Jurkat, Clone E6-1 (cell line): ENCODE measurements at regions not wholly inside any gene's neighbourhood (a gene's known extent, or its start where the extent isn't known, plus 50 kb on each side); places are given as distances from the start of the nearest gene placed in this dataset.
"Not testable (repeated sequence)": the region's sequence is repeated elsewhere in the genome, so short reads cannot be mapped to it uniquely, and the experiment has no call there.

ENCODE experiments used
- DNase-seq: peaks from one replicate; pipeline ENCODE4 v3.0.0-alpha.2; 2011; ENCODE audit warnings: low read depth, low spot score
- H3K4me3 ChIP-seq: 2 replicates; pipeline ENCODE4 v1.5.1; 2011; ENCODE audit warnings: mild to moderate bottlenecking, low read length, control low read depth, moderate library complexity

GRCh38 chr1:169025412-169025811 is 81.1 kb upstream of the ATP1B1 start:
- no peak for DNase-seq
- no peak overlapping the region for H3K4me3 ChIP-seq

DNA sequence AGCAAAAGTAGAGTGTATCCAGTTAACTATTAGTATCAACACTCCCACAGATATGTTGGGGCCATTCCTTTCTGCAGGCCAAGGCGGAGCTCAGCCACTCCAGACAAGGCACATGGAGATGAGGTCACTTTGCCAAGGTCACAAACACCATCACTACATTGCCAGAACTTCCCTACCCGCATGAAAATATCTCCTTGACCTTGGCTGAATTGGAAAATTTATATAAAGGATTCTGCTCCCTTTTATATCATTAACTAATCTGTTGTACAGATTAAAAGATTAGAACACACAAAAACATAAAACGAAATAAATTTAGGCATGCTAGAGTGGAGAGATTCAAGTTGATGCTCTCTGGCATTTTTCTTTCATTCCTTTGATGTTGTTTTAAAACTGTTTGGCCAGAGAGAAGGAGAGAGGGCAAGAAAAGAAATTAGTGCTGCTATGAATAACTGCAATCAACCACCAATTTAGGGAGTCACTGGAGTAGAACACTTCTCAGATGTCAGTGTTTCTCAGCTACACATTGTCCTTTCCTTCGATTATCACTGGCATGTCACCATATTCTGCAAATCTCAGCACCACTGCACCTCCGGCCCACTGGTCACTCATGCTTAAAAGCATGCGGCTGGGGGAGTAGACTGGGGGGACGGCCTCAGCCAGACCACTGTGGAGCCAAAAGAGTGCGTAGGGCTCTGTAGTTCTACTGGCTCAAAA is 78.7 kb upstream of the ATP1B1 start:
- no peak overlapping the region for H3K4me3 ChIP-seq
- no peak for DNase-seq

DNA sequence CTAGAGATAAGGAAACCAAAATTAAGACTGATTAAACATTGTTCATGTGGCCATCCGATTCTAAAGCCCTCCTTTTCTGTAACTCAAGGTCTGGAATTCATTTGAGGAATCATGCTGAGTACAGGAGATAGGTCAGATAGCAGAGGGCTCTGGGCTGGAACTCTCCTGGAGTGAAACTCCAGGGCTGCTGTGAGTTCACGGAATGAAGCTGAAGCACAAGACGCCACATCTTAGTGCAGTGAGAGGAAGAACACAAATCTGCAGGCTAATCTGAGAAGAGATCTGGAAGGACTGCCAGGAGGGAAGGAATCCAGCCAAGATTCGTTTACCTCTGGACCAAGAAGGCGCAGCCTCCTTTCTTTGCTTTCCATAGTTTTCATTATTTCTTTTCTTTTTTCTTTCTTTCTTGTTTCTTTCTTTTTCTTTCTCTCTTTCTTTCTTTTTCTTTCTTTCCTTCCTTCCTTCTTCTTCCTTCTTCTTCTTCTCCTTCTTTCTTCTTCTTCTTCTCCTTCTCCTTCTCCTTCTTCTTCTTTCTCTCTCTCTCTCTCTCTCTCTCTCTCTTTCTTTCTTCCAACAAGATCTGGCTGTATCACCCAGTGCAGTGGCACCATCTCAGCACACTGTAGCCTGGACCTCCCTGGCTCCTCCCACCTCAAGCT is 74.8 kb upstream of the ATP1B1 start:
- no peak for DNase-seq
- H3K4me3 ChIP-seq = no peak overlapping the region

DNA sequence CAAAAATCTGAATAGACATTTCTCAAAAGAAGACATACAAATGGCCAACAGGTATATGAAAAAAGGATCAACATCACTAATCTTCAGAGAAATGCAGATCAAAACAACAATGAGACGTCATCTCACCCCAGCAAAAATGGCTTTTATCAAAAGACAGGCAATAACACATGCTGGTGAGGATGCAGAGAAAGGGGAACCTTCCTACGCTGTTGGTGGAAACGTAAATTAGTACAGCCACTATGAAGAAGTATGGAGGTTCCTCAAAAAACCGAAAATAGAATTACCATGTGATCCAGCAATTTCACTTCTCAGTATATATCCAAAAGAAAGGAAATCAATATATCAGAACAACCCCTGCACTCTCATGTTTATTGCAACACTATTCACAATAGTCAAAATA is 65.1 kb upstream of the ATP1B1 start:
- no peak for DNase-seq
- no peak overlapping the region for H3K4me3 ChIP-seq

- H3K4me3 ChIP-seq = no peak overlapping the region
- DNase-seq = no peak
These were observed 64.1 kb upstream of the ATP1B1 start for GRCh38 chr1:169042377-169042776.

GRCh38 chr1:169043823-169044222 is 62.7 kb upstream of the ATP1B1 start:
- peak; percentile 35 for DNase-seq
- H3K4me3 ChIP-seq = no peak overlapping the region

DNA sequence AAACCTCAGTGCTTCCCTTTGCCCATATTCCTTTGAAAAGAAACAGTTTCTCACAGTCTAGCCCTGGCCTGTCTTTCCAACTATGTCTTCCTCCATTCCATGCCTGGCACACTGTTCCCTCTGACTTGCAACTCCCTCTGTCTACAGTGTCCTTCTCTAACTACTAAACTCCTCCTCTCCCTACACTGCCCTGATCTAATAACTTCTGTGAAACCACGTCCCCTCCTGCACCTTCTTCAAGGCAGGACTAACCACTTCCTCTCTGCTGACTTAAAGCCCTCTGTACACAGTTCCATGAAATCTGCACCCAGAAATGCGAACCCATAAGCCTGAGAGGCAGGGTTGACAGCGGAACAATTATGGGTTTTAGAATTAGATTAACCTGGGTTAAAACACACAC is 62.2 kb upstream of the ATP1B1 start:
- H3K4me3 ChIP-seq = no peak overlapping the region

GRCh38 chr1:169044971-169045370 is 61.5 kb upstream of the ATP1B1 start:
- H3K4me3 ChIP-seq = no peak overlapping the region
- DNase-seq = no peak

More for the DNA sequence above, 62.2 kb upstream of the ATP1B1 start:
- peak; percentile 87 for DNase-seq

DNA sequence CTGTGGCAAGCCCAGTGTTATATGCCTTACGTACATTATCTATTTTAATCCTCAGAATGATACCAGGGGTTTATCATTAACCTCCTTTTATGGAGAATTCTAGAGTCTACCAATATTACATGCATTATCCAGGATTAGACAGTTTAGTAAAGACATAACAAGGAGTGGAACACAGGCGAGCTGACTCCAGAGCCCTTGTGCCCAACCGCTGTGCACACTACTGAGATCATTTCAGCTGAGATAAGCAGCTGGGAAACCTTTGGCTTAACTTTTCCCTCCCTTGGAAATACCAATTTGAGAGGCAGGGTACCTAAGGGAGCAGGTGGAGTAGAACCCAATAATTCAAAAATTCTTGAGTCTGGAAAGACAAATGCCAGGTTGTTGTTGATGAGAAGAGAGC is 59.8 kb upstream of the ATP1B1 start:
- DNase-seq = no peak

GRCh38 chr1:169047074-169047473 is 59.4 kb upstream of the ATP1B1 start:
- no peak overlapping the region for H3K4me3 ChIP-seq
- no peak for DNase-seq

More for the DNA sequence above, 59.8 kb upstream of the ATP1B1 start:
- no peak overlapping the region for H3K4me3 ChIP-seq

- no peak for DNase-seq
- H3K4me3 ChIP-seq = no peak overlapping the region
These were observed 58.4 kb upstream of the ATP1B1 start for GRCh38 chr1:169048043-169048442.

DNA sequence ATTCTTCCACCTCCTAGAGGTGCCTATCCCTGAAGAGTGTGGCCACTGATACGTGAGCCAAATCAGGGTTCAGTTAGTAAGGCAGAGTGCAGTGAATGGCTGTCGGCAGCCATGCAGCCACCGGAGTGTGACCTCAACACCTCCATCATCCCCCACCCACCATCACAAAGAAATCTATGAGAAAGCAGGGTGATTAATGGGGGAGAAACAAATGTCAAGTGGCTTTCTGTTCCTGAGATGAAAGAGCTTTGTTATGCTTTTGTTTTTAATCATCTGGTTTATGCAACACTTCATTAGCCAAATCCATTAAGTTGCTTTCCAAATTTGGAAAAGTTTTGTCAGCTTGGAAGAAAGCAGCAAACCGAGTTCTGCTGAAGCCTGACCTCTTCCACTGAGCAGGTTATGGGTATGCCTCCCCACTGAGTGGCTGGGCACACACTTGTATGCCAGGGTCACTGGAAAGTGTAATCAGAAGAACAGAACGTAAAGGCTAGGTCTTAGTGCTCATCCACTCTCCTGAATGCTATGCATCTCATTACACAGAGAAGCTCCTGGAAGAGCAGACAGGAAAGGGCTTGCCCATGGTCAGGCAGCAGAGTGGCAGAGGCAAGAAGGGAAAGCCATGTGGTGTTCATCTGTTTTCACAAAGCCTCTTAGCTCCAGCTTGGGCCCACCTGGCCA is 57.1 kb upstream of the ATP1B1 start:
- H3K4me3 ChIP-seq = no peak overlapping the region
- no peak for DNase-seq

GRCh38 chr1:169051171-169051570 is 55.3 kb upstream of the ATP1B1 start:
- H3K4me3 ChIP-seq = no peak overlapping the region
- DNase-seq = no peak

GRCh38 chr1:169052171-169052570 is 54.3 kb upstream of the ATP1B1 start:
- H3K4me3 ChIP-seq, DNase-seq: not testable (repeated sequence)

DNA sequence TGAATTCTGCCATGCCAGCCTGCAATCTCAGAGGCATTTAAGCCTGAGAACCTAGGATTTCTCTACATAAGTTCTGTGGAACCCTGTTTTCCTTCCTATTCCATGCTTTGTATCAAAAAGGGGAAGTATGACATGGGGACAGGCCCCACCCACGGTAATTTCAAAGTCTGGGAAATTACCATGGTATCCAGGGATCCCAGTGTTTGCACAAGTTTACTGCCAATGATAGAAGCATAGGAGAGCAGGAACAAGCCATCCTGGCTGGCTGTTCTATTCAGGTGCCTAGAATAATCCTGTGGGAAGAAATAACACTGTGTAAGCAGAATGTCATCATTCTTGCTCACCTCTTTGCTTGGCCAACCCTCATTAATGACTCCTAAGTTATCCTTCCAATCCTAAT is 53.8 kb upstream of the ATP1B1 start:
- DNase-seq = no peak
- H3K4me3 ChIP-seq = no peak overlapping the region

- H3K4me3 ChIP-seq = no peak overlapping the region
- DNase-seq = no peak
These were observed 53.3 kb upstream of the ATP1B1 start for GRCh38 chr1:169053196-169053595.
